LNCAP (cell line): ENCODE measurements at regions not wholly inside any gene's neighbourhood (a gene's known extent, or its start where the extent isn't known, plus 50 kb on each side); places are given as distances from the start of the nearest gene placed in this dataset.

Experiments used
- TF ChIP-seq, protein P1 (sequence below): fragments of 450-650 bp; IDR thresholded peaks from 2 replicates; pipeline ENCODE4 v1.5.1; 2017; ENCODE audit warnings: mild to moderate bottlenecking

- TF ChIP-seq, protein P1, sequence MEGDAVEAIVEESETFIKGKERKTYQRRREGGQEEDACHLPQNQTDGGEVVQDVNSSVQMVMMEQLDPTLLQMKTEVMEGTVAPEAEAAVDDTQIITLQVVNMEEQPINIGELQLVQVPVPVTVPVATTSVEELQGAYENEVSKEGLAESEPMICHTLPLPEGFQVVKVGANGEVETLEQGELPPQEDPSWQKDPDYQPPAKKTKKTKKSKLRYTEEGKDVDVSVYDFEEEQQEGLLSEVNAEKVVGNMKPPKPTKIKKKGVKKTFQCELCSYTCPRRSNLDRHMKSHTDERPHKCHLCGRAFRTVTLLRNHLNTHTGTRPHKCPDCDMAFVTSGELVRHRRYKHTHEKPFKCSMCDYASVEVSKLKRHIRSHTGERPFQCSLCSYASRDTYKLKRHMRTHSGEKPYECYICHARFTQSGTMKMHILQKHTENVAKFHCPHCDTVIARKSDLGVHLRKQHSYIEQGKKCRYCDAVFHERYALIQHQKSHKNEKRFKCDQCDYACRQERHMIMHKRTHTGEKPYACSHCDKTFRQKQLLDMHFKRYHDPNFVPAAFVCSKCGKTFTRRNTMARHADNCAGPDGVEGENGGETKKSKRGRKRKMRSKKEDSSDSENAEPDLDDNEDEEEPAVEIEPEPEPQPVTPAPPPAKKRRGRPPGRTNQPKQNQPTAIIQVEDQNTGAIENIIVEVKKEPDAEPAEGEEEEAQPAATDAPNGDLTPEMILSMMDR, result no peak
These were observed 133.1 kb downstream of the DIPK2A start for GRCh38 chr3:144104679-144105078.

DNA sequence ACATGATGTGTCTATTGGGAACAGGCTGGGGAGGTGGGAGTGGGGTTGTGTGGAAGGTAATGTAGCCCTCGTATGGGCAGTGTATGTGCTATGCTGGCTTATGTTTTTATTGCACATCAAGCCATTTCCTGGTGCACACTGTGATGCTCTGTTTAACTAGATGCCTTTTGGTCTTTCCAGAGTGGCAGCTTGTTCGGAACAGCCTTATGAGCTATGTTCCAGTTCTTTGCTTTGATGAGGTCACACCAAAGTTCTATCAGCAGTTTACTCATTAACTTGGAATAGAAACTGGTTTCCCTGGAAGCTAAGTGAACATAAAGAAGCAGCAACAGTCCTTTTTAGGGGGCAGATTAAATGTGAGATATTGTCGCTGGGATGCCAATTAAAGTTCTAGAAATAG lies 133.9 kb downstream of the DIPK2A start:
- TF ChIP-seq, protein P1, result no peak

DNA sequence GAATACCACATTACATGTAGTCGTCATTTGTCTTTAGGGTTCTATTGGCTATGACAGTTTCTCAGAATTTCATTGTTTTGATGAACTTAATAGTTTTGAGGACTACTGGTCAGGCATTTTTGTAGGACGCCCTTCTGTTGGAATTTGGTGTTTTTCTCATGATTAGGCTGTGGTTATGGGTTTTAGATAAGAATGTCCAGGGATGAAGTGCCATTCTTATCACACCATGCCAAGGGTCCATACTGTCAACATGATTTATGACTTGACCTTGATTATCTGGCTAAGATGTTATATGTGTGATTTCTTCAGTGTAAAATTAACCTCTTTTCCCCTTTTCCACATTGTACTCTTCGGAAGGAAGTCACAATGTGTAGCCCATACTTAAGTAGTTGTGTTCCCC lies 135.3 kb downstream of the DIPK2A start:
- TF ChIP-seq, protein P1, result no peak

DNA sequence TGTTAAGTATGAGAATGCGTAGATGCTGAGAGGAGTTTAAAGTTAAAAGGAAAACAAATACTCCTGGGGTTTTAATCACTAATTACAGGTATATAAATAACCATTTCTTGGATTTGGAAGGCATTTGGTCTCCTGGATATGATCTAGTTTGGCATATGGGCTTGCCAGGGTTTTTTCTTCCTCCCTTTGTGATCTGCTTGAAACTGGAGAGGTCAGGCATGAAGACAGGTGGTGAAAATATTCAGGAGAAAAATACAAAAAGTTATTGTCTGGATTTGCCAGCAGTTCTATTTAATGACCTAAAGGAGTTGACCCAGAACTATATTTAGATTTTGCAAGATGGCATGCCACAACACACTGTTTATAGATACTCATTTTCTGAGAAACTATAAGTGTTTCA lies 136.3 kb downstream of the DIPK2A start:
- TF ChIP-seq, protein P1, result no peak

DNA sequence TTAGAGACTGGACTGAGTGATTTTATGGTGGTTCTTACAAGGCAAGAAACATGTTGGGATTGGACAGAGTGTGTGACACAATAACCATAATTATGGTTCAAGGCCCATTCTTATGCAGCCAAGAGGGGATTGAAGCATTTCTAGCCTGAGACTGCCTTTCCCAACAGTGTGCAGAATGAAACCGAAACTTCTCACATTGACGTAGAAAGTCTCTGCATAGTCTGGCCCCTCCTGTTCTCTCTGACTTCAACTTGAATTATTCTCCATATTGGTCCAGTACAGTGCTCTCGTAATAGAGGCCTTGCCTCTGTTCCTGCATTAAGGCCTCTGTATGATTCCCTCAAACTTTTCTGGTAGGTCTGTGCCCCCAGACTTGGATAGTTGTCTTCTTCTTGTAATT lies 138.3 kb downstream of the DIPK2A start:
- TF ChIP-seq, protein P1, result no peak

DNA sequence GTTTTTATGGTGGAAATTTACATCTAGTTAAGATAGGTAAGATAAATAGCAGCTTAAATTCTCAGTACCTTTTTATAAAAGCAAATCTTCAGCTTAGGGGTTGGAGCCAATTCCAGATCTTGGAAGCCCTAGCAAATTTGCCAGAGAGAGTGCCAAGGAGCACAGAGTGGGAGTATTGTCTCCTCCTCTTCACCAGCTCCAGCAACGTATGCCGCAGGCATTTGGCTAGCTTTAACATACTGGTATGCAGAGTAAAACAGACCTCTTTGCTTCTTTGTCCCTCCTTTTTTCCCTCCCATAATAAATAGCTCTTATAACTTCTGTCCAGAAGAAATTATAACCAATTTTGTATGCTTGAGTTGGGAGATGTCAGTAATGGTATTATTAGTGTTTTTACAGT lies 140.4 kb downstream of the DIPK2A start:
- TF ChIP-seq, protein P1, result no peak

DNA sequence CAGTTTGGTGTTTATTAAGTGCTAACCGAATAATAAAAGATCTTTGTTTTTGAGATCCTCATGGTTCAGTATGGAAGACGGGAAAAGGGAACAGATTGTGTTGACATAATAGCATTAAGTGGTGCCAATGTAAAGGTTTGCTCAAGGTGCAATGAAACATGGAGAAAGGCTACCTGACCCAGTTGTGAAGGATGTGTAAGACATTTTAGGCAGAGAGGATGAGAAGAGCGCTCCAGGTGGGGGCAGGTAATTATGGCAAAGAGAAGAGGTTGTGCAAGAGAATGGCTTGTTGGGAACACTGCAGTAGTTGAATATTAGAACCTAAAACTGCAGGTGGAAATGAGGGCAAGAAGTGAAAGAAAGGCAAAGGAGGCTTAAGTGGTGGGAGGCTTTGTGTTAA lies 140.8 kb downstream of the DIPK2A start:
- TF ChIP-seq, protein P1, result no peak

DNA sequence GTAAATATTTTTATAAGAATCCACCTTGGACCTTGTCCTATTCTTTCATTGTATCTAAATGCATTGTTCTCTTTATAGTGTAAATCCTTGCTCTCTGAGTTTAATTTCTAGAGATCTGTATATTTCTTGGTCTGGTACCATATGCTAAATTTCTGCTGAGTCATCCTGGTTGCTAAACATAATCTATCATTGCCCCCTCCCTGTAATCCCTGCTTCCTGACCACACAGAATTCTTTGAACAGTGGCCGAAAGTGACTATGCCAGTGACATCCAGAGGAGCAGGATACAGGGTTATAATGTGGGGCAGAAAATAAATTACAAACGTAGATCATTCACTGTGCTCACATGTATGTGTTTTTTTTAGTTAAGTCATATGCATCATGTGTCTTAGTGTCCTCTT lies 143.1 kb downstream of the DIPK2A start:
- TF ChIP-seq, protein P1, result no peak
